ENCODE measurements at regions not wholly inside any gene's neighbourhood (a gene's known extent, or its start where the extent isn't known, plus 50 kb on each side); places are given as distances from the start of the nearest gene placed in this dataset.

- TF ChIP-seq JUN (IDR thresholded peaks at IDR 0.05; ENCODE audit: low read depth, low read length) (no peak), ATF3 (IDR thresholded peaks at IDR 0.05; ENCODE audit: insufficient read depth, low read depth, low read length) (no peak), EZH2 (IDR thresholded peaks at IDR 0.05; ENCODE audit: low read depth, low read length, severe bottlenecking) (no peak), SRF (IDR thresholded peaks at IDR 0.05; ENCODE audit: low read depth, low read length) (no peak), POLR2A (IDR thresholded peaks at IDR 0.05; ENCODE audit: control extremely low read depth in 1 of 2, low read depth in 2 of 2, low read length in 2 of 2) (no peak), SP2 (IDR thresholded peaks at IDR 0.05; ENCODE audit: low read length) (no peak), RAD21 (IDR thresholded peaks at IDR 0.05 in 1 of 2, conservative IDR thresholded peaks at IDR 0.05 in 1 of 2; ENCODE audit: low read depth in 2 of 2, low read length in 2 of 2) (no peak), MAFK (IDR thresholded peaks at IDR 0.05; ENCODE audit: low read depth, low read length) (no peak), GABPA (IDR thresholded peaks at IDR 0.05; ENCODE audit: borderline replicate concordance, insufficient read depth, low read length) (no peak), POLR2AphosphoS5 (IDR thresholded peaks at IDR 0.05; ENCODE audit: low read depth, low read length) (no peak), RFX5 (IDR thresholded peaks at IDR 0.05; ENCODE audit: borderline replicate concordance, low read depth, low read length) (no peak), BCL11A (IDR thresholded peaks at IDR 0.05; ENCODE audit: low read depth in 2 of 2, low read length in 2 of 2) (no peak)
- TF ChIP-seq, protein P1, sequence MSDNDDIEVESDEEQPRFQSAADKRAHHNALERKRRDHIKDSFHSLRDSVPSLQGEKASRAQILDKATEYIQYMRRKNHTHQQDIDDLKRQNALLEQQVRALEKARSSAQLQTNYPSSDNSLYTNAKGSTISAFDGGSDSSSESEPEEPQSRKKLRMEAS (IDR thresholded peaks at IDR 0.05), result no peak
- TF ChIP-seq, protein P2, sequence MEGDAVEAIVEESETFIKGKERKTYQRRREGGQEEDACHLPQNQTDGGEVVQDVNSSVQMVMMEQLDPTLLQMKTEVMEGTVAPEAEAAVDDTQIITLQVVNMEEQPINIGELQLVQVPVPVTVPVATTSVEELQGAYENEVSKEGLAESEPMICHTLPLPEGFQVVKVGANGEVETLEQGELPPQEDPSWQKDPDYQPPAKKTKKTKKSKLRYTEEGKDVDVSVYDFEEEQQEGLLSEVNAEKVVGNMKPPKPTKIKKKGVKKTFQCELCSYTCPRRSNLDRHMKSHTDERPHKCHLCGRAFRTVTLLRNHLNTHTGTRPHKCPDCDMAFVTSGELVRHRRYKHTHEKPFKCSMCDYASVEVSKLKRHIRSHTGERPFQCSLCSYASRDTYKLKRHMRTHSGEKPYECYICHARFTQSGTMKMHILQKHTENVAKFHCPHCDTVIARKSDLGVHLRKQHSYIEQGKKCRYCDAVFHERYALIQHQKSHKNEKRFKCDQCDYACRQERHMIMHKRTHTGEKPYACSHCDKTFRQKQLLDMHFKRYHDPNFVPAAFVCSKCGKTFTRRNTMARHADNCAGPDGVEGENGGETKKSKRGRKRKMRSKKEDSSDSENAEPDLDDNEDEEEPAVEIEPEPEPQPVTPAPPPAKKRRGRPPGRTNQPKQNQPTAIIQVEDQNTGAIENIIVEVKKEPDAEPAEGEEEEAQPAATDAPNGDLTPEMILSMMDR (IDR thresholded peaks at IDR 0.05; ENCODE audit: control extremely low read depth in 1 of 3, insufficient read depth in 1 of 3, low read depth in 1 of 3, low read length in 3 of 3), result no peak
Measured at GRCh38 chr14:106024983-106025604, 498.7 kb downstream of the TMEM121 start.

Data from H1 (cell line).